Activated CD8-positive, alpha-beta memory T cell treated with anti-CD3 and anti-CD28 coated beads, Interleukin-2, amount 50 U/mL, for 1 hour (primary cell): ENCODE measurements at regions not wholly inside any gene's neighbourhood (a gene's known extent, or its start where the extent isn't known, plus 50 kb on each side); places are given as distances from the start of the nearest gene placed in this dataset.
"Not testable (repeated sequence)": the region's sequence is repeated elsewhere in the genome, so short reads cannot be mapped to it uniquely, and the experiment has no call there.

Experiments
- DNase-seq: peaks from one replicate; pipeline ENCODE4 v3.0.0-alpha.2; 2020; ENCODE audit errors: extremely low read depth

DNA sequence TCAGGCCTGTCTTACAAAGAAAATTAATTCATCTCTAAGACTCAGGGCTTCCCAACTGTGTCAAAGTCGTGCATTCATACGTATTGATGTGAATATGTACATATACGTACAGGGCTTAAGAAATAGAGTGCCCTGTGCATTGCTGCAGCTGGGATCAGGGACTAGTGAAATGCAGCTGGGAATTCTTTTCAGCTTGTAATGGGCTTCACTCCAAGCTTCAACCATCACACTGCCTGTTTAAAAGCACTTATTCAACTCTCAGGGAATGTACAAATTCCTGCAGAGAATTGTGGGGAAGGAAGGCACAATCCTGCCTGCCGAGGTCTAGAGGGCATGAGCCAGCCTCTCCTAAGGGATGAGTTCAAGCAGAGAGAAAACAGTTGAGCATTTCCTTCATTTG lies 59.6 kb upstream of the MAN2A1 start:
- DNase-seq: no peak

DNA sequence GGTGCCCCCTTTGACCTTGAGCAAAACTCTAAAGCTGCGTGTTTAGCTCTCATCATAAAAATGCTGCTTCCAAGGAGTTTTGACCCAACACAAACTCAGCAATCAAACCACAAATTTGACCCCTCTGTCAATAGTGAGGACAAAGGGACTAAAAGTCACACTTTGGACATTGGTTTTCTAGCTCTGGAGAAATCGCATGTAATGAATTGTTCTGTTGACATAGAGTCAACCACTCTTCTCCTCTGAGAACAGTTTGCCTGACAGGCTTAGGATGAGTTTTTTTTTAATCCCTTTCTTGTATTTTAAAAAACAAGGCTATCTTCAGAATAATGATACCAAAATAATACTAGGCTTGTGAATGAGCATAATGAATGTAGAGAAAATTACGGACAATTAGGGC lies 61.1 kb upstream of the MAN2A1 start:
- no peak for DNase-seq

DNA sequence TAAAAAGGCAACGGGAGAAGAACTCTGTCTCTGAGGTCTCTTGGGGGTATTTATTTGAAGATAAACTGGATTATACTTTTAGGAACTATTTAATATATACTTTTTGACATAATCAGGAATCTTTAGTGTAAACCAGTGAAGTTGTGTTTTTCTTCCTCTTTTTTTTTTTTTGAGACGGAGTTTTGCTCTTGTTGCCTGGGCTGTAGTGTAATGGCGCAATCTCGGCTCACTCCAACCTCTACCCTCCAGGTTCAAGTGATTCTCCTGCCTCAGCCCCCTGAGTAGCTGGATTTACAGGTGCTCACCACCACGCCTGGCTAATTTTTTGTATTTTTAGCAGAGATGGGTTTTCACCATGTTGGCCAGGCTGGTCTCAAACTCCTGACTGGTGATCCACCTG lies 68.5 kb upstream of the MAN2A1 start:
- not testable (repeated sequence) for DNase-seq

DNA sequence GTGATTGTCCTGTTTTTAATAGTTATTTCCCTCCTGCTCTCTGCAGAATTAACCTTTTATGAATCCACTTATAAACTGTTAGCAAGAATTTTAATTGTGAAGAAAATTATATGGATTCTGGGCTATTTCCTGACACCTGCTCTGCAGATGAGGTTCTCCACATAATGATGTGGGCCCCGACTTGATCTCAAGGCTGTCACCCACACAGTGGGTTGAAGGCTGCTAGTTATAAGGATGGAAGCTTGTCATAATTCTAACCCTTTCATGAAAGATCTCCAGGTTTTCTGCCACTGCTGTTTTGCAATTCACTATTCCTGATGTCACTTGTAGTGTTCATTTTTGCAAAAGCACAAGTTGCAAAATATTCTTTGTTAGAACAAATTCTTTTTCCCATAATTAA lies 69.1 kb upstream of the MAN2A1 start:
- no peak for DNase-seq

DNA sequence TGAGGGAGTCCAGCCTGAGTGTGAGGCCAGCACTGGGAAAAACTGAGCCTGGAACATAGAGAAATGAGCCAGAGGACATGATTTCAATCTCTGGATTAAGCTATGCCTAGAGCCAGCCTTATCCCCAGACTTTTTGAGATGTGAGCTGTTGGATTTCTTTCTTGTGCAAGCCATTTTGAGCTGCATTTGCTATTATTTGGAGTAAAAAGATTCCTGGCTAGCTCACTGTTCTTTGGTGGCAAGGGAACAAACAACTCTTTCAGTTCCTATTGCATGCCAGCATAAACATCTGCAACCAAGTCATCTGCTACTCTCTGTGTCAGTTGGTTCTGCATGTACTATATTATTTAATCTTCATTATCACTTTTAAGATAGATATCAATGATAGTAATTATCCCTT lies 70.1 kb upstream of the MAN2A1 start:
- DNase-seq: no peak

DNA sequence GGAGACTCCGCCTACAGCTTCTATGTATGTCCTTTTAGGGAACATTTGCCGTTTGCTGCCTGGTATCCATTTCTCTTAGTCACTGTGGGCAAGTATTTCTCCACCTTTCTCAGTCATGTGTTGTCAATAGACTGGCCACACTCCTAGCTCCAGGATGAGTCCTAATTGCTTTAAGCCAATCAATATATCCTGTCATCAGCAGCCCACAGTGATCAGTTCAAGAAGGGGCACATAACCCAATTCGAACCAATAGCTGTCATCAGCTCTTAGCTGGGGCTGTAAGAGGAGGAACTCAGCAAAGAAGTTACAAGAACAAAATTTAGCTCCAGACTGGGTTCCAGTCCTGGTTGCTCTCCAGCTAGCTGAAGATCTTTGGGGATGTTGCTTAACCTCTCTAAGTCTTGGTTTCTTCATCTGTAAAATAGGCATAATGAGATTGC lies 70.7 kb upstream of the MAN2A1 start:
- no peak for DNase-seq

DNA sequence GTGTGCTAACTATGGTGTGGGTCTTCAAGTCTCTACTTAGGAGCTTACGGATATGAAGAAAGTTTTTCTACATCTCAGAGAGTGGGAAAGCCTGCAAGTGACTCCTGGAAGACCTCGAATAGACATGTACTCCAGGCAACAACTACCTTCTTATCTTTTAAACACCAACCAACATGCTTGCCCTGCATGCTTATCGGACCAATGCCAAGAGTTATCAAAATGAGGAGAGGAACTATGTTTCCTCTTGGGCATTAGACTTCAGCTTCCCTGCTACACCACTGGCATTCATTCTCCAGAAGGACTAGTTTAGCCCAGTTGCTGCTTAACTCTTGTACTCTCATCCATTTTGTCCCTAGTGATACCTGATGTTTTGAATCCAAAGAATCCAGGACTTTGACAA lies 74.7 kb upstream of the MAN2A1 start:
- no peak for DNase-seq

DNA sequence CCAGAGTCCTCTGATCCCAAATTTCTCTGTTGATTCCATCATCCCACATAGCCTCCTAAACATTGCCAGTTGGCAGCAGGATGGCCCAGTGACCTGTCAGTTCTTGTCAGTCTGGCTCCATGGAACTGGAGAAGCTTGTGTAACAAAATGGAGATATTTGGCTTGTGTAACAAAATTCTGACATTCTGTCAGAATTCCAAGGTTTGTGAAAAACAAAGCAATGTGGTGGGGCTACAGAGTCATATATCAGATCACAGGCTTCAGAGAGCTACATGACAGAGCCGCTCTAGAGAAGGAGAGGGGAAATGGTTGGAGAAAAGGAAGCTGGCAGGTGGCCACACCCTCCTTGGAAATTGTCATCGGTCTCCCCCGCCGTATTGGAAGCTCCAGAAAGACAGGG lies 75.4 kb upstream of the MAN2A1 start:
- no peak for DNase-seq

DNA sequence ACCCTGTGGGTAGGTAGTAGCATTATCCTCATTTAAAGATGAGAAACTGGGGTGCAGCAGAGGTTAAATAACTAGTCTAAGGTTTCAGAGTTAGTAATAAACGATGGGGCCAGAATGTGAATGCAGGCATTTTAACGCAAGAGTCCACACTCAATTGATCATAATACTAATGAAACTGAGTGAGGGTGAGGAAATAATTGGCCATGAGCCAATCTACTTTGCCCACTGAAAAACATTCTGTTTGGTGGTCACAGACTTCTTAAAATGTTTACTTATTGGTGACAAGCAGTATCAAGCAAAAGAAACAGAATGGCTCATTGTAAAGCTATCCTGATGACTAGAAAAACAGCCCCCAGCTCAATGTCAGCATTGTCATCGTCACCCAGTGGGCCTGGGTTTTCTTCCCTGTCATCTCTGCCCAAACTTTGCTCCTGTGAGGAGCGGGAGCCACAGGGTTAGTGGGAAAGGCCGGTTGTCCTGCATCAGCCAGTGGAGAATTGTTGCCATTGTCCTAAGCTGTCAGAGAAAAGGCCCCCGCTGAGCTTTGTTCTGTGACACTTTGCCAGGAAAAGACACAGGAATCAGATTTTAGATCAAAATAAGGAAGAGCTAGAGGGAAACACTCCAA lies 77.3 kb upstream of the MAN2A1 start:
- DNase-seq: no peak

DNA sequence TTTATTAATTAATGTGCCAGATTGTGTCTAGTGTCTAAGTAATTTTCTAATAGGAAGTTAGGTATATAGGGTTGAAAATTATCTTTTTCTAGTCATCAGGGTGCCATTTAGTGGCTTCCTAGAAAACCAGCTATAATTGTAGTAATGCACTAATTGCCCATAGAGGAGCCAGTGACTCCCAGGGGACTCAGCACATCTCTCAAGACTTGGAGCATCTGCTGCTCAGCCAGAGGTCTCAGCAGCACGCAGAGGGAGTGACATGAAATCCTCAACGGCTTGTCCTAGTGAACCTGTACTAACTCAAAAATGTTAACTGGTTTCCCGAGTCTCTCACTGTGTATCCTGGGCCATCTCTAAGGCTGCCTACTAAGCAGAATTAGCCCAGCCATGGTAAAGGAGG lies 78.2 kb upstream of the MAN2A1 start:
- no peak for DNase-seq

DNA sequence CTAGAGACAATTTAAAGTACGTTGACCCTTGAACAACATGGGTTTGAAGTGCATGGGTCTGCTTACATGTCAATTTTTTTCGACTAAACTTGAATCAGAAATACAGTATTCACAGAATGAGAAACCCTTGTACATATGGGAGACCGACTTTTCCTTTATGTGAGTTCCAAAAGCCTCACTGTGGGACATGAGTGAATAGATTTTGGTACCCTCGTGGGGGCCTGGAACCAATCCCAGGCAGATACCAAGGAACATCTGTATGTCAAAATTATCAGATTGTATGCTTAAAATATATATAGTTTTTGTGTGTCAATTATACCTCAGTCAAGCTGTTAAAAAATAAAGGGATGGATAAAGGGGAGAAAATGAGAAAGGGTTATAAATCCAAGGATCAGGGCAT lies 78.7 kb upstream of the MAN2A1 start:
- no peak for DNase-seq

DNA sequence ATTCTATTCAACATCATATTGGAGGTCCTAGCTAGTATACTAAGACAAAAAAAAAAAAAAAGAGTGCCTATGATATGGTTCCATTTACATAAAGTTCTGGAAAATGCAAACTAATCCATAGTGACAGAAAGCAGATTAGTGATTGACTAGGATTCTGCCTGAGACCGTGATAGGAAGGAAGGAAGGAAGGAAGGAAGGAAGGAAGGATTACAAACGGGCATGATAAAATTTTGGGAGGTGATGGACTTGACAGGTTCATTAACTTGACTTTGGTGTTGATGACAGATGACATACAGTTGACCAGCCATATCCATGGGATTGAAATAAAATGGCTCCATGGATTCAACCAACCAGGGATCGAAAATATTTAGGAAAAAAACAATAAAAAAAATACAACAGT lies 79.1 kb upstream of the MAN2A1 start:
- DNase-seq: no peak

DNA sequence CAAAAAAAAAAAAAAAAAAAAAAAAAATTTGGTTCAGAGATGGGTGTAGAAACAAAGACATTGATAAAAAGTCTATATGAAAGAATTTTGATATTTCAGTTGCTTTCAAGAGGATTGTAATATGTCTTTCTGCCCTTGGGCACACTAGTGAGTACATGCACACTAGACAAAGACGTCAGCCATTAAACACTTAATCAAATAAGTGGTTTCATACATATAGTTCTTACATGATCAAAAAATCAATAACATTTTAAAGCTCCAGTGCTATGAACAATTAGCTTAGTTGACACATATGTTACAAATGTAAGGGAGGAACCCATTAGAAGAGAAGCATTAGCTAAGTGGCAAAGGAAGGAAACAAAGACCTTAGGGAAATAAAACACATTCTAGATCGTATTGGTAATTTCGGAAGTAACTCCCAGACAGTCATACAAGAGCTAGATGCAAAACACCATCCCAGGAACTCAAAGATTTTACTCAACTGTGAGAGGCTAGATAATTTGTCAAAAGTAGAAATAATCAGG lies 84.5 kb upstream of the MAN2A1 start:
- DNase-seq: no peak

DNA sequence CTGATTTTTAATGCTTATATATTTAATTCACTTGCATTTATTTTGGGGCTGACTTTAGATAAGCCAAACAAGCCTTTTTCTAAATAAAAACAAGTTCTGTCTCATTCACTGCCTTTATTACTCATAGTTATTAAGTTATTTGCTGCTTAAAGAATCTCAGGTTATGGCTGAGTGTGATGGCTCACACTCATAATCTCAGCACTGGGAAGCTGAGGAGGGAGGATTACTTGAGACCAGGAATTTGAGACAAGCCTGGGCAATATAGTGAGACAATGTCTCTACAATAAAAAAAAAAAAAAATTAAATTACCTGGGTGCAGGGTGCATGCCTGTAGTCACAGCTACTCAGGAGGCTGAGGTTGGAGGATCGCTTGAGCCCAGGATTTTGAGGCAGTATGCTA lies 85.0 kb upstream of the MAN2A1 start:
- DNase-seq: no peak

DNA sequence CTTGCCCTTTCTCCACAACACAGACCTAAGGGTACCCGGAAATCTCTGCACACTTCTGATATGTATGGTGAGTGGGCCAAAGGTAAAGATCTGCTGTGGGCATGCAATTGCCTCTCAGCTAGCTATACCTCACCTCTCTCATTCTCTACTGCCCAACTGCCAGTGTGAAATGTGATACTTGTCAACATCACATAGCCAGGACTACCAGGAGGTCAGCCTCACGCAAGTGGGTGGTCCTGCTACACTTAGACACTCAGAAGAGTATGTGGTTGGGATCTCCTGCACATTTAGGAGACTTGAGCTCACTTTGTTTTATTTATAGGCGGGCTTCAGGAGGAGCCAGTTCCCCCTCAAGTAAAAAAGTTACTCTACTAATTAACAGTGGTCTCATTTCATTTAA lies 88.0 kb upstream of the MAN2A1 start:
- no peak for DNase-seq

DNA sequence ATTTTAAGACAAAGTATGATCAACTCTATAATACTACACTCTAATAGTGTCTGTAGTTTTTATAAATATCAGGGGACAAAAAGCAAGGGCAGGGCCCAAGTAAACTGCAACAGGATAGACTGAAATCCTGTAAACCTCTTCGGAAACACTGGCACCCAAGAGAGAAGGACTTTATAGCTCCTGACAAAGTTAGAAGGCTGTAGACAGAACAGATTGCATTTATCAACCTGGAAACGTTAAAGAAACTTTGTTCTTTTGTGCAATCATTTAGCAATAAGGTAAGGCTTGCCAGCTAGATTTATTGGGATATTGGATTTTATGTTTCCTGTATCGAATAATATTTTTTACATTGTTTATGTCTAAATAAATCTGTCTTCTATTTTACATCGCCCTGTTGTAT lies 91.8 kb upstream of the MAN2A1 start:
- DNase-seq: no peak

DNA sequence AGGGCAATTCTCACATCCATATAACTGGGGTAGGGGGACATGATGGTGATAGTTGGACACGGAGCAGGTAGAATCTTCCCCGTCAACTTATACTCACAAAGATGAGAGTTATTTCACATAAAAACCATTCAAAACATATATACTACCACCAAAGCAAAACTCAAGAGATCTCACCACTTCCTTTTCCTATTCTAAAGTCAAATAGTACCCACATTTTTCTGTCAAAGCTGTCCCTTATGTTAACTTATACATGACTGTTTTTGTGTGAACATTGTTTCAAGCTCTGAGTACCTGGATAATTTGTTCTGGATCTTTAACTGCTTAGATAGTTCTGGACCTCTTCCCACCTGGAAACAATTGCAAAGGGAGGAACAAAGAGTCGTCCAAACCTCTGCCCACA lies 95.5 kb upstream of the MAN2A1 start:
- no peak for DNase-seq

DNA sequence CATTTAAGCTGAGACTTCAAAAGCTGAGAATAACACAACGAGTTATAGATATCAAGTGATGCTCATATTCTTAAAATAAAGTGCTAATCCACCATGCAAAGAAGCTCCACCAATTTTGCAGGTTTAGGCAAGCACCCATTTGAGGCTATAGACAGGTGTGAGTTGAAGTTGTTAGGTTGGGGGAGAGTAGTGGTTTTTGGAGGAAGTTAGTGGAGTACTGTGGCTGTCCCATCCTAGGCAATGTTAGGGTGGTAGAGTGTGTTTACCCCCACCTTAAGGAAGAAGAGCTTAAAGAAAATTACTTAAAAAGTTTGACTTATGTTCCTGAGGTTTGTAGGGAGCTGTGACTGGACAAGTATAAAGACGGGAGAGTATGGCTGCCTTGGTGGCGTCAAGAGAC lies 98.9 kb upstream of the MAN2A1 start:
- no peak for DNase-seq

DNA sequence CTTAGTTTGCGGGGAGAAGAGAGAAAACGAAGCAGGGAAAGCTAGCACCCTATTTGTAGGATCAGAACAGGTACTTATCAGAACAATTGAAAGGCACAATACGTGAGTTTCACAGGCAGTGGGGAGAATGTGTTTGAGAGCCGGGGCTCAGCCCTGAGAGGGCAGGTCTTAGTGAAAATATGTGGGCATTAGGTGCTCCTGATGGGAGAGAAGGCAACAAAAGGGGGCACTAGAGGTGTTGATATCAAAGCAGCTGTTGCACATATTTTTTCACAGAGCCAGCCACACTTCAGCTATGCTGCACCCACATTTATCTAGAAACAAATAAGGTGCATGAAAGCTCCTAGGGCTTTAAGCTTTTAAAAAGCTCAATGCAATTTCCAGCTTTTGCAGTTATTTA lies 99.7 kb upstream of the MAN2A1 start:
- no peak for DNase-seq

DNA sequence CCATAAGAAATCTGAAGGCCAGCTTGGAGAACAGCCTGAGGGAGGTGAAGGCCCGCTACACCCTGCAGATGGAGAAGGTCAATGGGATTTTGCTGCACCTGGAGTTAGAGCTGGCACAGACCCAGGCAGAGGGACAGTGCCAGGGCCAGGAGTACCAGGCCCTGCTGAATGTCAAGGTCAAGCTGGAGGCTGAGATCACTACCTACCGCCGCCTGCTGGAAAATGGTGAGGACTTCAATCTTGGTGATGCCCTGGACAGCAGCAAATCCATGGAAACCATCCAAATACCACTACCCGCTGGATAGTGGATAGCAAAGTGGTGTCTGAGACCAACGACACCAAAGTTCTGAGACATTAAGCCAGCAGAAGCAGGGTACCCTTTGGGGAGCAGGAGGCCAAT lies 100.5 kb upstream of the MAN2A1 start:
- no peak for DNase-seq

DNA sequence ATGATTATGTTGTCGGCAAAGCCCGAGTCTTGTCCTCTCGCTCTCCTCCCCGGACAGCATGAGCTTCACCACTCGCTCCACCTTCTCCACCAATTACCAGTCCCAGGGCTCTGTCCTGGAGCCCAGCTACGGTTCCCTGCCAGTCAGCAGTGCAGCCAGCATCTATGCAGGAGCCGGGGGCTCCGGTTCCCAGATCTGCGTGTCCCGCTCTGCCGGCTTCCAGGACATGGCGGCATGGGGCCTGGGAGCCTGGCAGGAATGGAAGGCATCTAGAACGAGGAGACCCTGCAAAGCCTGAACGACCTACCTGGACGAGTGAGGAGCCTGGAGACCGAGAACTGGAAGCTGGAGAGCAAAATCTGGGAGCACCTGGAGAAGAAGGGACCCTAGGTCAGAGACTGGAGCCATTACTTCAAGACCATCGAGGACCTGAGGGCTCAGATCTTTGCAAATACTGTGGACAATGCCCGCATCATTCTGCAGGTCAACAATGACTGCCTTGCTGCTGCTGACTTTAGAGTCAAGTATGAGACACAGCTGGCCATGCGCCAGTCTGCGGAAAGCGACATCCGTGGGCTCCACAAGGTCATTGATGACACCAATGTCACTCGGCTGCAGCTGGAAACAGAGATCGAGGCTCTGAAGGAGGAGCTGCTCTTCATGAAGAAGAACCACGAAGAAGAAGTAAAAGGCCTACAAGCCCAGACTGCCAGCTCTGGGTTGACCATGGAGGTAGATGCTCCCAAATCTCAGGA lies 101.3 kb upstream of the MAN2A1 start:
- no peak for DNase-seq

DNA sequence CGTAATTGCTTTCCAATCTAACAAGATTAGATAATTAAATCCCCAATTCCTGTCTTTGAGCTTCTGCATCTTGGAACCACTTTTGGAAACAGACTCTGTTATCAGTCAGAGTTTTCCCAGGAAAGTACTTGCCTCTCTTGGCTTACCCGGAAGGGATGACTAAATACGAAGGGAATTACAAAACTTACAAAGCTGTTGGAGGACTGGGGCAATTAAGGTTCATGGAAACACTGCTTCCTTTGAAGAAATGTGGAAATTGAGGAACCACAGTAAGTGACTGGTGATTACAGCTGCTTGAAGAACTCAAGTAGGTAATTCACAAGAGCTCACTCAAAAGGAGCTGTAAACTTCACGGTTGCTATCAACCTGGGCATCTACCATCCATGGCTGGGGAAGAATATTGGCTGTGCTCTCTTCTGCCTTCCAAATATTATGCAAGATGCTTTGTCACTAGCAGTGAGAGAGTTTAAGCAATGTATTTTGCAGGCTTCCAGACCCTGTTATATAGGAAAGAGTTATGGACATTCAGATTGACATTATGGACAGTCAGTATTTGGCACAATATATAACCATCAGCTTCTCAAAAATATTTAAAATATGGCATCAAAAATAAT lies 104.6 kb upstream of the MAN2A1 start:
- DNase-seq: no peak

DNA sequence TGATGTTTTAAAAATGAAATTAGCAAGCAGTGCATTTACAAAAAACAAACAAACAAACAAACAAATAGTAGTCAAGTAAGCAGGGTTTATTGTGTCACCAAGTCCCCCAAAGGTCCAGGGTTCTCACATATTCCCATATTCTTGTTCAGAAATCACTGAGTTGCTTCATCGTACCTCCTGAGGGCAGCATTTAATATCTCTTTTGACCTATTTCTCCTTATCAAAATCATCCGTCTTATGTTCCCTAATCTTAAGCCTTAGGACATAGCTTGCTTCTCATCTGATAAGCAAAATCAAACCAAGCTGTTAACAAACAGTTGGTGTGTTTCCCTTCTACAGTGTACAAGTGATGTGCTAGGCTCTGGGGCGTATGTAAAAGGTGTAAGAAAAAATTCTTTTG lies 109.5 kb upstream of the MAN2A1 start:
- DNase-seq: no peak
